SKM-1 (cell line): ENCODE measurements at regions not wholly inside any gene's neighbourhood (a gene's known extent, or its start where the extent isn't known, plus 50 kb on each side); places are given as distances from the start of the nearest gene placed in this dataset.
"Not testable (repeated sequence)": the region's sequence is repeated elsewhere in the genome, so short reads cannot be mapped to it uniquely, and the experiment has no call there.

ENCODE experiments used
- DNase-seq: peaks from one replicate; lab custom pipeline; 2025; ENCODE audit not compliant: unreplicated experiment; lab: John Stamatoyannopoulos, UW

- DNase-seq, result no peak
These were observed 409.5 kb downstream of the SLC6A15 start for GRCh38 chr12:84502907-84503787.

- no peak for DNase-seq
These were observed 410.3 kb downstream of the SLC6A15 start for GRCh38 chr12:84502180-84502860.

- DNase-seq, result no peak
These were observed 414.8 kb downstream of the SLC6A15 start for GRCh38 chr12:84497819-84498218.

GRCh38 chr12:84495711-84496110 is 416.9 kb downstream of the SLC6A15 start:
- no peak for DNase-seq

- no peak for DNase-seq
These were observed 420.2 kb downstream of the SLC6A15 start for GRCh38 chr12:84492351-84492883.

- no peak for DNase-seq
These were observed 427.8 kb downstream of the SLC6A15 start for GRCh38 chr12:84484798-84485197.

- no peak for DNase-seq
These were observed 431.8 kb downstream of the SLC6A15 start for GRCh38 chr12:84480803-84481202.

GRCh38 chr12:84470361-84470760 is 442.2 kb downstream of the SLC6A15 start:
- DNase-seq, result no peak

GRCh38 chr12:84464616-84465015 is 448.0 kb downstream of the SLC6A15 start:
- DNase-seq, result no peak

GRCh38 chr12:84463741-84464495 is 448.7 kb downstream of the SLC6A15 start:
- DNase-seq, result no peak

GRCh38 chr12:84455598-84455997 is 457.0 kb downstream of the SLC6A15 start:
- no peak for DNase-seq

- not testable (repeated sequence) for DNase-seq
These were observed 466.1 kb downstream of the SLC6A15 start for GRCh38 chr12:84446478-84446877.

GRCh38 chr12:84436134-84436533 is 476.5 kb downstream of the SLC6A15 start:
- no peak for DNase-seq

- DNase-seq, result no peak
These were observed 476.9 kb downstream of the SLC6A15 start for GRCh38 chr12:84435682-84436081.

GRCh38 chr12:84422340-84422739 is 490.3 kb downstream of the SLC6A15 start:
- no peak for DNase-seq

- no peak for DNase-seq
These were observed 491.5 kb downstream of the SLC6A15 start for GRCh38 chr12:84421103-84421502.

- no peak for DNase-seq
These were observed 496.0 kb downstream of the SLC6A15 start for GRCh38 chr12:84416626-84417025.

GRCh38 chr12:84415946-84416345 is 496.7 kb downstream of the SLC6A15 start:
- no peak for DNase-seq

- DNase-seq, result no peak
These were observed 498.9 kb downstream of the SLC6A15 start for GRCh38 chr12:84413656-84414055.

GRCh38 chr12:84412226-84412625 is 500.4 kb downstream of the SLC6A15 start:
- DNase-seq, result no peak

GRCh38 chr12:84411031-84411430 is 501.6 kb downstream of the SLC6A15 start:
- no peak for DNase-seq
